ENCODE measurements at regions not wholly inside any gene's neighbourhood (a gene's known extent, or its start where the extent isn't known, plus 50 kb on each side); places are given as distances from the start of the nearest gene placed in this dataset.

DNA sequence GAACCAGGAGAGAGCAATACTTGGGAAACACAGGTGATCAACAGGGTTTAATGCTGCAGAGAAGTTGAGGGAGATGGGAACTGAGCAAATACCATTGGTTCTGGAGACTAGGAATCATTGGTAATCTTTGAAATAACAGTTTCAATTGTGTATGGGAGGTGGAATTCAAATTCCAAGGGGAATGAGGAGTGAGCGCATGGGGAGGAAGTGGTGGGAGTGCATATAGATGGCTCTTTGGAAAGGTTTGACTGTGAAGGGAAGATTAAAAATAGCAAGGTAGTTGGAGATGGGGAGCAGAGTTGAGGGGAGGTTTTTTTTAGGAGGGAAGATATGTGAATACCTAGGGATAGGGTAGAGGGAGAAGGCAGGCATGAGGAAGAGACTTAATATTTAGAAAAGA is 51.1 kb upstream of the ROPN1 start:
- TF ChIP-seq CTCF (IDR thresholded peaks at IDR 0.05; ENCODE audit: borderline replicate concordance, extremely low read depth, insufficient read depth): no peak
- Histone ChIP-seq H3K36me3 (ENCODE audit: control insufficient read depth in 2 of 3, insufficient read depth in 3 of 3, low read length in 3 of 3) (no peaks in the 10 kb centered on the region), H3K4me3 (ENCODE audit: low read length in 3 of 3) (no peak overlapping the region), H3K27ac (ENCODE audit: low read depth in 2 of 2, low read length in 2 of 2) (no peak overlapping the region), H3K9me3 (ENCODE audit: control insufficient read depth in 2 of 3, insufficient read depth in 1 of 3, low read length in 3 of 3) (no peaks in the 10 kb centered on the region), H3K9ac (ENCODE audit: low read length in 3 of 3) (no peak overlapping the region), H3K4me1 (ENCODE audit: control insufficient read depth in 2 of 3, insufficient read depth in 2 of 3, low read depth in 1 of 3, low read length in 3 of 3) (no peaks in the 10 kb centered on the region), H3K27me3 (ENCODE audit: control insufficient read depth, insufficient read depth, low read length) (no peaks in the 10 kb centered on the region)
- no peak for DNase-seq
- intact Hi-C loops (cut with DNase I): no loop called here
- no peak for FAIRE-seq

DNA sequence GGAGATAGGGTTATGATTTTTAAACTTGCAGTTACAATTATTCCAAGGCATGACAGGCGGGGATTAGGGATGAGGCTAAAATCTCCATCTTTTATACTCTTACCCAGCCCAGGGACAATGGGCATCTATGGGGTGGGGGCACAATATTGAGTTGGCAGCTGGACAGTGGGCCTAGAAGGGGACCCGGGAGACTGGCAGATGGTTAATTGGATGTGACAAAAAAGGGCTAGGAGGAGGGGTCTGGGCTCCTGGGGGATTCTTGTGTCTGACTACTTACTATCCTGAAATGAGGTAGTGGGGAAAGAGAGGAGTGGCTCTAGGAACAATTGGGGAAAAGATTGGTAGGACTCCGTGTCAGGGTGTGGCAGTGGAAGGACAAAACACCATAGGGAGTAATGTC is 53.0 kb upstream of the ROPN1 start:
- intact Hi-C loops (cut with DNase I): no loop called here
- Histone ChIP-seq H3K9ac (ENCODE audit: low read length in 3 of 3) (no peak overlapping the region), H3K27me3 (ENCODE audit: control insufficient read depth, insufficient read depth, low read length) (no peaks in the 10 kb centered on the region), H3K36me3 (ENCODE audit: control insufficient read depth in 2 of 3, insufficient read depth in 3 of 3, low read length in 3 of 3) (no peaks in the 10 kb centered on the region), H3K9me3 (ENCODE audit: control insufficient read depth in 2 of 3, insufficient read depth in 1 of 3, low read length in 3 of 3) (no peaks in the 10 kb centered on the region), H3K4me1 (ENCODE audit: control insufficient read depth in 2 of 3, insufficient read depth in 2 of 3, low read depth in 1 of 3, low read length in 3 of 3) (no peaks in the 10 kb centered on the region), H3K27ac (ENCODE audit: low read depth in 2 of 2, low read length in 2 of 2) (no peak overlapping the region), H3K4me3 (ENCODE audit: low read length in 3 of 3) (no peak overlapping the region)
- no peak for DNase-seq
- no peak for FAIRE-seq
- no peak for TF ChIP-seq CTCF (IDR thresholded peaks at IDR 0.05; ENCODE audit: borderline replicate concordance, extremely low read depth, insufficient read depth)

DNA sequence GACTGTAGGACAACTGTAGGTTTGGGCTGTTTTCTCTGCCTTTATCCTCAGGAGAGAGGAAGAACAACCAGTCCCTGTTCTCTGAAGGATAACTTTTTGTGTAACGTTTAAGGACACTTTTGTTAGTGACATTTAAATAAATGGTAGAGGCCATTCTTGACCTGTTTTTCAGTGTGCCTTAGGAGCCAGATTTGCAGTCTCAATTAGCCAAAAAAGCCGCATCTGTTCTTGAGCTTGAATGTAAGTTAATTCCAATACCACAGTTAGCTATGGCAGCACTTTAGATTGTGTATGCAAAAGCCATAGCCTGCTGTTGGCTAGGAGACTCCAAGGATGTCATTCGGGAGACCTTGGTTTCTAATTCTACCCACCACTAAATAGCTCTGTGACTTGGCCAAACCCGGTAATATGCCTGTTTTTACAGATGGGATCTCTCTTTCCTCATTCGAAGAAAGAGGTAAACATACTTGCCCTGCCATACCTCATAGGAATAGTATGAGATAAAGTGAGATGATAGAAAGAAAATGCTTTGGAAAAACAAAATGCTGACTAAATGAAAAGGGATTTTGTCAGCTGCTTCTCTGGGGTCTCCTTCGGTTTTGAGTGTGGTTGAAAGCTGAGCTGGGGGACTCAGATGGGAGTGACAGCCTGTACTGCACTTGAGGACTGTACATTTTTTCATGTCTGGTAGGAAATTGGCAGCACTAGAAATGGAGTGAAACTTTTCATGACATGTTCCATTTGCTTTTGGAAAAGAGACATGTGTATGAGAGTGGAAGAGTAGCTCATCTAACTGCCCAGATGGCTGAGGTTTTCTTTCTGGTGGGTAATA is 57.3 kb upstream of the ROPN1 start:
- no peak for FAIRE-seq
- no peak overlapping the region for H3K27ac ChIP-seq (ENCODE audit: low read depth in 2 of 2, low read length in 2 of 2)
- no peak for TF ChIP-seq CTCF (IDR thresholded peaks at IDR 0.05; ENCODE audit: borderline replicate concordance, extremely low read depth, insufficient read depth)
- H3K4me1 ChIP-seq (ENCODE audit: control insufficient read depth in 2 of 3, insufficient read depth in 2 of 3, low read depth in 1 of 3, low read length in 3 of 3): no peaks in the 10 kb centered on the region
- H3K4me3 ChIP-seq (ENCODE audit: low read length in 3 of 3): no peak overlapping the region
- DNase-seq: no peak
- intact Hi-C loops (cut with DNase I): no loop called here
- no peaks in the 10 kb centered on the region for H3K9me3 ChIP-seq (ENCODE audit: control insufficient read depth in 2 of 3, insufficient read depth in 1 of 3, low read length in 3 of 3)
- H3K36me3 ChIP-seq (ENCODE audit: control insufficient read depth in 2 of 3, insufficient read depth in 3 of 3, low read length in 3 of 3): no peaks in the 10 kb centered on the region
- no peaks in the 10 kb centered on the region for H3K27me3 ChIP-seq (ENCODE audit: control insufficient read depth, insufficient read depth, low read length)
- no peak overlapping the region for H3K9ac ChIP-seq (ENCODE audit: low read length in 3 of 3)
